ENCODE measurements at regions not wholly inside any gene's neighbourhood (a gene's known extent, or its start where the extent isn't known, plus 50 kb on each side); places are given as distances from the start of the nearest gene placed in this dataset.

DNA sequence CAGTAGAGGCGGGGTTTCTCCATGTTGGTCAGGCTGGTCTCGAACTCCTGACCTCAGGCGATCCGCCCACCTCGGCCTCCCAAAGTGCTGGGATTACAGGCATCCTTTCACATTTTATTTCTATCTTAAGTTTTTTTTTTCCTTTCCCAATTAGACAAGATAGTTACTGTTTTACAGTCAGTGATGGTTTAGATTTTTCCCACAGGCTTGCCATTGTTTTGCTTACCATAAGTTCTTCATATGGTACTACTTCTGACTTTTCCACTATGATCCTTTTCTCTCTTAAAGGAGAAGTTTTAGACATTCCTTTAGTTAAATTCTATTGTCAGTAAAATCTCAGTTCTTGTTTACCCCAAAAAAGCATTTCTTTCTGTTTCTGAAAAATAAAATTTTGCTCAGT is 462.6 kb downstream of the CENPC start:
- TF ChIP-seq, protein P1, sequence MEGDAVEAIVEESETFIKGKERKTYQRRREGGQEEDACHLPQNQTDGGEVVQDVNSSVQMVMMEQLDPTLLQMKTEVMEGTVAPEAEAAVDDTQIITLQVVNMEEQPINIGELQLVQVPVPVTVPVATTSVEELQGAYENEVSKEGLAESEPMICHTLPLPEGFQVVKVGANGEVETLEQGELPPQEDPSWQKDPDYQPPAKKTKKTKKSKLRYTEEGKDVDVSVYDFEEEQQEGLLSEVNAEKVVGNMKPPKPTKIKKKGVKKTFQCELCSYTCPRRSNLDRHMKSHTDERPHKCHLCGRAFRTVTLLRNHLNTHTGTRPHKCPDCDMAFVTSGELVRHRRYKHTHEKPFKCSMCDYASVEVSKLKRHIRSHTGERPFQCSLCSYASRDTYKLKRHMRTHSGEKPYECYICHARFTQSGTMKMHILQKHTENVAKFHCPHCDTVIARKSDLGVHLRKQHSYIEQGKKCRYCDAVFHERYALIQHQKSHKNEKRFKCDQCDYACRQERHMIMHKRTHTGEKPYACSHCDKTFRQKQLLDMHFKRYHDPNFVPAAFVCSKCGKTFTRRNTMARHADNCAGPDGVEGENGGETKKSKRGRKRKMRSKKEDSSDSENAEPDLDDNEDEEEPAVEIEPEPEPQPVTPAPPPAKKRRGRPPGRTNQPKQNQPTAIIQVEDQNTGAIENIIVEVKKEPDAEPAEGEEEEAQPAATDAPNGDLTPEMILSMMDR (CRISPR knock-in tag; IDR thresholded peaks at IDR 0.05) = no peak
- TF ChIP-seq, protein P2, sequence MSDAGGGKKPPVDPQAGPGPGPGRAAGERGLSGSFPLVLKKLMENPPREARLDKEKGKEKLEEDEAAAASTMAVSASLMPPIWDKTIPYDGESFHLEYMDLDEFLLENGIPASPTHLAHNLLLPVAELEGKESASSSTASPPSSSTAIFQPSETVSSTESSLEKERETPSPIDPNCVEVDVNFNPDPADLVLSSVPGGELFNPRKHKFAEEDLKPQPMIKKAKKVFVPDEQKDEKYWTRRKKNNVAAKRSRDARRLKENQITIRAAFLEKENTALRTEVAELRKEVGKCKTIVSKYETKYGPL (CRISPR knock-in tag; IDR thresholded peaks at IDR 0.05) = no peak
- TF ChIP-seq, protein P3, sequence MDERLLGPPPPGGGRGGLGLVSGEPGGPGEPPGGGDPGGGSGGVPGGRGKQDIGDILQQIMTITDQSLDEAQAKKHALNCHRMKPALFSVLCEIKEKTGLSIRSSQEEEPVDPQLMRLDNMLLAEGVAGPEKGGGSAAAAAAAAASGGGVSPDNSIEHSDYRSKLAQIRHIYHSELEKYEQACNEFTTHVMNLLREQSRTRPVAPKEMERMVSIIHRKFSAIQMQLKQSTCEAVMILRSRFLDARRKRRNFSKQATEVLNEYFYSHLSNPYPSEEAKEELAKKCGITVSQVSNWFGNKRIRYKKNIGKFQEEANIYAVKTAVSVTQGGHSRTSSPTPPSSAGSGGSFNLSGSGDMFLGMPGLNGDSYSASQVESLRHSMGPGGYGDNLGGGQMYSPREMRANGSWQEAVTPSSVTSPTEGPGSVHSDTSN (CRISPR knock-in tag; IDR thresholded peaks at IDR 0.05) = no peak
- TF ChIP-seq ZNF143 (CRISPR knock-in tag; IDR thresholded peaks at IDR 0.05) (no peak), EP300 (IDR thresholded peaks at IDR 0.05; ENCODE audit: low read depth in 2 of 2, low read length in 2 of 2) (no peak), EP300 (CRISPR knock-in tag; IDR thresholded peaks at IDR 0.05; ENCODE audit: borderline replicate concordance) (no peak), ZNF792 (CRISPR knock-in tag; IDR thresholded peaks at IDR 0.05) (no peak), TAF15 (IDR thresholded peaks at IDR 0.05; ENCODE audit: low read depth, low read length, poor library complexity, severe bottlenecking) (no peak), POLR2AphosphoS5 (IDR thresholded peaks at IDR 0.05; ENCODE audit: low read depth, low read length) (no peak), CHD2 (IDR thresholded peaks at IDR 0.05; ENCODE audit: low read depth, low read length) (no peak)
- TF ChIP-seq, protein P4, sequence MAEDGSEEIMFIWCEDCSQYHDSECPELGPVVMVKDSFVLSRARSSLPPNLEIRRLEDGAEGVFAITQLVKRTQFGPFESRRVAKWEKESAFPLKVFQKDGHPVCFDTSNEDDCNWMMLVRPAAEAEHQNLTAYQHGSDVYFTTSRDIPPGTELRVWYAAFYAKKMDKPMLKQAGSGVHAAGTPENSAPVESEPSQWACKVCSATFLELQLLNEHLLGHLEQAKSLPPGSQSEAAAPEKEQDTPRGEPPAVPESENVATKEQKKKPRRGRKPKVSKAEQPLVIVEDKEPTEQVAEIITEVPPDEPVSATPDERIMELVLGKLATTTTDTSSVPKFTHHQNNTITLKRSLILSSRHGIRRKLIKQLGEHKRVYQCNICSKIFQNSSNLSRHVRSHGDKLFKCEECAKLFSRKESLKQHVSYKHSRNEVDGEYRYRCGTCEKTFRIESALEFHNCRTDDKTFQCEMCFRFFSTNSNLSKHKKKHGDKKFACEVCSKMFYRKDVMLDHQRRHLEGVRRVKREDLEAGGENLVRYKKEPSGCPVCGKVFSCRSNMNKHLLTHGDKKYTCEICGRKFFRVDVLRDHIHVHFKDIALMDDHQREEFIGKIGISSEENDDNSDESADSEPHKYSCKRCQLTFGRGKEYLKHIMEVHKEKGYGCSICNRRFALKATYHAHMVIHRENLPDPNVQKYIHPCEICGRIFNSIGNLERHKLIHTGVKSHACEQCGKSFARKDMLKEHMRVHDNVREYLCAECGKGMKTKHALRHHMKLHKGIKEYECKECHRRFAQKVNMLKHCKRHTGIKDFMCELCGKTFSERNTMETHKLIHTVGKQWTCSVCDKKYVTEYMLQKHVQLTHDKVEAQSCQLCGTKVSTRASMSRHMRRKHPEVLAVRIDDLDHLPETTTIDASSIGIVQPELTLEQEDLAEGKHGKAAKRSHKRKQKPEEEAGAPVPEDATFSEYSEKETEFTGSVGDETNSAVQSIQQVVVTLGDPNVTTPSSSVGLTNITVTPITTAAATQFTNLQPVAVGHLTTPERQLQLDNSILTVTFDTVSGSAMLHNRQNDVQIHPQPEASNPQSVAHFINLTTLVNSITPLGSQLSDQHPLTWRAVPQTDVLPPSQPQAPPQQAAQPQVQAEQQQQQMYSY (CRISPR knock-in tag; IDR thresholded peaks at IDR 0.05) = no peak

All from HepG2 (cell line).